Hematopoietic multipotent progenitor cell (in vitro differentiated cells): ENCODE measurements at regions not wholly inside any gene's neighbourhood (a gene's known extent, or its start where the extent isn't known, plus 50 kb on each side); places are given as distances from the start of the nearest gene placed in this dataset.

Source experiments
- DNase-seq, 3 donors: peaks; one replicate each; pipeline ENCODE4 v3.0.0-alpha.2; 2011 to 2015; ENCODE audit warnings: low read depth in 2 of 3, low spot score in 2 of 3

DNA sequence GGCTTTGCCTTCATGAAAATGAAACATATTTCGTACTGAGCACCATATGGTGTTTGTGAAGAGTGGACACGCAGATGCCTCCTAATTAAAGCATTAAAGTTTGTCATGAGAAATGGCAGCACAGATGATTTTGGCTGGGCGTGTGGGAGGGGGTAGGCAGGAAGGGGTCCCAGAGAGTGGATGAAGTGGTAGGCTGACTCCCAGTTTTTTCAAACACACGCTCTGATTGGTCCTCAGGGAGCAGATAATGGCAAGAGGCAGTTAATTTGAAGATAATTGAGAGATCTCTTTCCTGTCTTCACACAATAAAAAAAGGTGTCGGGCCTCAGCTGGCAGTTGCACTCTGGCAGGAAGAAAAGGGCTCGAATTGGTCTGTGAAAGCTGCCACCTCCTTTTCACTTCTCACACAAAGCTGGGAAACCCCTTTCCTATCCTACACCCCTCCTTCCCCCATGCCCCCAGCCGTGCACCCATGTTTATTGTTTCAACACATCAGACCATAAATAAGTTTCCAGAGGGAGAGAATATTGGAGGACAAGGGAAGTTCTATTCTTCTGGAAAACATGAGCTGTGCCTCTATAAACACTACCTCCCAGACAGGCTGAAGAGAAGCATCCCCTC is 429.6 kb downstream of the ARHGEF28 start:
- DNase-seq: no peak

DNA sequence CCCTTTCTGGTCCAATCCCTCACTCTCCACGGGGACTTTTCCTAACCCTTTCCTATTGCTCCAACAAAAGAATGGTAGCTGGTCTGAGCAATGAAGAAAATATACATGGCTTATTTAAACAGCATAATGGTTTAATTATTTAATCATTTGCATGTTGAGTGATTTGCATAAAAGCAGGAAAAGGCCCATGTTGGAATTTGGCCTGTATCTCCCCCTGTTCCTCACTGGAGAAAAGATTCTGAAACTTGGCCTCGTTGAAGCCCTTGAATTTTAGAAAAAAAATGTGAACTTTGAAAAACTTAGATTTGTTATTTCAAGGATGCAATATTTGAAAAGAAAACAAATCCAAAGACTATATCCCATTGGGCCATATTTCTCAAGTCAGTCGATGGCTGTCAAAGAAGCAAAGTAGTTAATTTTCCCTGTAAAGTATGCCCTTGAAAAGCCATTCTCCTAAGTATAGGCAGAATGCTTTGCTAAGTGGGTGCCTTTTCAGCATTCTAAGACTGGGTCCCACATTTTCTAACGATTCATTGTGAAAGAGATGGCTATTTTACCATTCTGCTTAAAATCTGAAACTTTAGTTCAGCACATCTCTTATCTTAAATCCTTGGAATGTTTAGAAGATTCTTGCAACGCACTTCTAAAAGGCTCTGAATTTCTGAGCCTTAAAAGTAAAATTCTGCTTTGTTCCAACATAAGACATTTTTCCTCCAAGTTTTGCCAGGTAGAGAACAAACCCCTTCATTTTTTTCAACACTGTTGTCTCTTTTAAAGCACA is 428.8 kb downstream of the ARHGEF28 start:
- DNase-seq: no peak

DNA sequence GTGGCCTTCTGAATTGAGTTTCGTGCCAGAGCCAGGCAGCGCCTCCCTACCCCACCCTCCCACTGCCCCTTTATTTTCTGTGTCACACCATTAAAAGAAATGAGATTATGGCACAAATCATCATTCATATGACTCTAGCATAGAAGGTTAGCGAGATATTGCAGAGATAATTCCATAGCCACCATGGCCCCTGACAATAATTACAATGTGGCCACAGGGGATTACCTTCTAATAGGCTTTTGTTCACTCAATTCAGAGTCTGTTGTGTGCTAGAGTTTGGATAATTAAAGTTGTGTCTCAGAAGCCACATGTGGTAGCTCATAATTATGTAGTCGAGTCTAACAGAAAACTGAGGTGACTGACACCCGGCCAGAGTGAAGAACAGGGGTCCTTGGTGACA is 428.1 kb downstream of the ARHGEF28 start:
- DNase-seq: no peak

DNA sequence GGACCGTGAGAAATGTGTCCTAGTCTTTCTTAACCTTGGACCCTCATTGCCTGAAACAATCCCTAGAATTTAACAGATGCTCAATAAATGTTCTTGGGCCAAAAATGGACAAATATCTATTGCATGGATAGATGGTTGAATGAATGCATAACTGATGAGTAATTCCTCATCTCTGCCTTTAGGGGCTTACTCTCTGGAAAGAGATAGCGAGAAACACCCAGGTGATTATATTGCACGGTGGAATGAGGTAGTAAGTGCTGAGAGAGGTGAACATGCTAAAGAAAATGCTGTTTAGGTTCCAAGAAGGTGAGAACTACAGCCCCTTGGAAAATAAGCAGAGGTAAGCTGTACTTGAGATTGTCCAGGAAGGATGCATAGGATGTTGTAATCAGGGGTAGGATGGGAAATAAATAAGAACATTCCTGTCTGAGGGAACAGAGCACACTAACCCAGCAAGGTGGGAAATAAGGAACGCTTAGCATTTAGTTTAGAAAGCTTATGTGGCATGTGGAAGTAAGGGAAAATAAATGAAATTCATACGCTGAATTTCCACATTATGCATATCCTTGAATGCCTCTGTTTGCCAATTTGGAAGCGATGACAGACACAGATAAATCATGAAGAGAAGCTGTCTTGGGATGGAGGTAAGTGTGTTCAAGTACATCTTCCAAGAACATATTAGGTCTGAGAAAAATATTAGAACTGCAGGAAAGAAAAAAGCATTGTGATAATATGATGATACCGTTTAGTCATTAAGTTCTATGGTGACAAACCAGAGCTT is 426.6 kb downstream of the ARHGEF28 start:
- no peak for DNase-seq

DNA sequence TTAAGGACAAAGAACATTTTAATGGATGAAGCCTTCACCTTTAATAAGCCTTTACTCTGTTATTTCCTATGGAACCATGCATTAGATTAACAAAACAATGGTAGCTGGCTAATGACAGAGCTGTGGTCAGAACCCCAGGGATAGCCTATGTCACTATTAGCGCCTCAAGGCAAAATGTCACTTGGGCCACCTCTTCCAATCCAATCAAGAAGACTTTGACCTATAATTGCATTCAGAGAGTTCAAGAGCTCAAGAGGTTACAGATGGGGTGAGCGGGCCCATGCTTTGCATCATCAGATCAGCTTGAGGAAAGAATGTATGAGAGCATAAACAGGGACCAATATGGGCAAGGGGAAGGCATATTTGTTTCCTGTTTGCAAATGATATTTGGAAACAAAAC is 425.1 kb downstream of the ARHGEF28 start:
- no peak for DNase-seq

DNA sequence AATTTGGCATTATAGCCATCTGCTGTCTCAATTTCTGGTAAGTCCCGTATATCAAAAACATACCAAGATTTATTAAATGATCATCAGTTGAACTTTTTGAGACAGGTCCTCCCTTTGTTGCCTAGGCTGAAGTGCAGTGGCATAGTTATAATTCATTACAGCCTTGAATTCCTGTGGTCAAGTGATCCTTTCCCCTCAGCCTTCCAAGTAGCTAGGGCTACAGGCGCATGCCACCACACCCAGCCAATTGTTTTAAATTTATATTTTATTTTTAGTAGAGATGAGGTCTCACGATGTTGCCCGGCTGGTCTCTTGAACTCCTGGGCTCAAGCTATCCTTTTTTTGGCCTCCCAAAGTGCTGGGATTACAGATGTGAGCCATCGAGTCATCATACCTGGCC is 418.9 kb downstream of the ARHGEF28 start:
- DNase-seq: no peak

DNA sequence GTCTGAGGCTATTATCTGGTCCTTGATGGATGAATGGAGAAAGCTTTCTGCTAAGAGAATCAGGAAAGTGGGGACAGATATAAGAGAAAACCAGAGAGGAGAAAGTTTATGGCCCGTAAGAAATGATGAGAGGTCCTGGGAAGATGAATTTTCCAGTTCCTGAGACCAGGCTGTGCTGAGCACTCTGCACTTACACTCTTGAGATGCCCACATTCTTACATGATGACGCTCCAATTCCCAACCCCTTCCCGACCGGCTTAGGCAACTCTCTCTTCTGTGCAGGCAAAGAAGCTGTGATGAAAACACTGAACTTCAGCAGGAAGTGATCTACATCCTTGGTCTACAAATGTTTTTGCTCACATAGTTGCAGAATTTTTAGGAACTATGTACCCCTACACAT is 417.0 kb downstream of the ARHGEF28 start:
- DNase-seq: no peak

DNA sequence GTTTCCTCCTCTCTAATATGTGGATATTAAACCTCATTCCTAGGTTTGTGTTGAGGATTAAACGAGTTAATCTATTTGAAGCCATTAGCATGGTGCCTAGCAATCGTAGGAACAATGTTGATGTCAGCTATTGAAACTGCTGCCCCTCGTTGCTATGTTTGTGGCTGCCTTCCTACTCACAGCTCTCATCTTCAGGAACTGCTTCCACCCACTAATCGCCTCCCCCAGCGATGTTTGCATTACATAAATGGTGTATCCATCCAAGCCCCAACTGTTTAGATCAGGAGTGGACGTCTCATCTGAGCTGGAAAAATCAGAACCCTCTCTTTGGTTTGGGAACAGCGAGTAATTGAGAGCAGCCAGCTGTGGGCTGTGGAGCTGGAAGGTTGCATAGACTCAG is 416.6 kb downstream of the ARHGEF28 start:
- no peak for DNase-seq

DNA sequence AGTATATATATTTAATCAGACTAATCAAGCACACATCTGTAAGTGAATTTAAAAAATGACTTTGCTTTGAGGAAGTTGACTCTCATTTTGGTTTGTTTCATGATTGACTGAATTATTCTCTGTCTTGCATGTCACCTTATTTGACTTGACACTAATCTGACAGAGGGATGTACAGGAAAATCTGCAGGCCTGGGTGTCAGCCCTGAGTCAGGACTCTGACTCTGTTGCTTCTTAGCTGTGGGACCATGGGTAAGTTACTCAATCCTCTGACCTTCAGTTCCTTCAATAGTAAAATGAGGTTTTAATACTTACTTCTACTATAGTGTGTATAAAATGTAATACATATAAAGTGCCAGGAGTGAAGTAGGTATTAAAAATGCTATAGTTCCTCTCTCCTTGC is 415.9 kb downstream of the ARHGEF28 start:
- no peak for DNase-seq

DNA sequence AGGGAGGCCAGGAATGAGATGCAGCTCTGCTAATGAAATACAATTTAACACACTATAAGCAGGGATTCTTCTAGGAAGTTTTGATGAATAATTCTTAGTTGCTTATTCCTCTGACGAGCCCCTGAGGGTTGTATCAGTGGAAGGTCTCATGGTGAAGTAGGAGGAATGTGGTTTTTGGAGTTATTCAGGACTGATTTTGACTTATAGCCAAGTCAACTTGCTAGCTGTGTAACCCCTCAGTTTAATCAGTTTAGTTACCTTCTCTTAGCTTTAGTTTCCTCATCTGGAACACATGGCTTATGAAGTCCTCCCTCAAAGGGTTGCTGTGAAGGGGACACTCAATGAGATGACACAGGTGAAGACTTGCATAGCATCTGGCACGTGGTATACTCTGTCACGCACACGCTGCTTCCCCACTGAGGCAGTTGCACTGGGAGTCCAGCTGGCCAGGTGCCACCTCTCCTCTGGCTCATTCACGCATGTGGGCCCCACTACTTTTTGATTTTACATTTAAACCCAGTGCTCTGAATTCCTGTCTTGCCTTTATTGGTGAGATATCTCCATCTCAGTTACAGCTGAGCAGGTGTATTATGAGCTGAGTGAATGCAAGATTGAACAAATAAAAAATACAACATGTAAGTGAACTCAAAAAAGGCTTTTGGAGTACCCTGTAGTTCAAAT is 415.0 kb downstream of the ARHGEF28 start:
- no peak for DNase-seq

DNA sequence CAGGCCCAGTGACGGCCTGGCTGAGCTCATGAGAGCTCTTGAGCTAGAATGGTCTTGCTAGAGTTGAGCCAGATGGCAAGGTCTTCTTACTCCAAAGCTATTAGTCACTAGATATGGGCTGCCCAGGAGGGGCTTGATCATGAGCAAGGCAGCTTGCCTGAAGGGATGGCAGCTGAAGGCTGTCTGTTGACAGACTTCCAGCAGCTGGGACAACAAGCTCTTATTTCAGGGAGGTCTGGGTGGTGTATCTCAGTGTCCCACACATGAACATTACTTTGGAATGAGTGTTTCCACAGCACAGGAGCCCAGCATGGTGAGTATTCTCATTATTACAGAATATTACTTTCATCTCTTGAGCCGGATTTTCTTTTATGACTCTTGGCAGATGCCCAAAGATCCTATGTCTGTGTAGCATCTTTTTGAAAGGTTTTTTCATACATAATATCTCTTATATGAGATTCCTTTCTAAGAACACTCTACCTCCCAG is 414.1 kb downstream of the ARHGEF28 start:
- no peak for DNase-seq

DNA sequence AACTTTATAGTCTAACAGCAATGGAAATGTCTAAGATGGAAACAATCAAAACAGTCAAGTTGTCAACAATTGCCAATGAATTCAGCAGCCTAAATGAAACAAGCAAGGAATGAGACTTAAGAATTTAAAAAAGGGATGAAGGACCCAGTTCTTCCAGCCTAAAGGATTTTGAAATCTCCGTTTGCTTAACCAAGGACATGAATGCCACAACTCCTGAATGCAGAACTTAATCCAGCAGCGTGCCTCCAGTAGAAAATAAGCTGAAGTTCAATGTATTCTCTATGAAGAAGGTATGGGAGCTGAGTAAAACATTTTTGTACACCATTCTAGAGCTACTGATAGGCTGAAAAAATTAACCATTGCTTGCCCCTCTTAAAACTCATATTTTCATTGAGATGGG is 411.3 kb downstream of the ARHGEF28 start:
- no peak for DNase-seq

DNA sequence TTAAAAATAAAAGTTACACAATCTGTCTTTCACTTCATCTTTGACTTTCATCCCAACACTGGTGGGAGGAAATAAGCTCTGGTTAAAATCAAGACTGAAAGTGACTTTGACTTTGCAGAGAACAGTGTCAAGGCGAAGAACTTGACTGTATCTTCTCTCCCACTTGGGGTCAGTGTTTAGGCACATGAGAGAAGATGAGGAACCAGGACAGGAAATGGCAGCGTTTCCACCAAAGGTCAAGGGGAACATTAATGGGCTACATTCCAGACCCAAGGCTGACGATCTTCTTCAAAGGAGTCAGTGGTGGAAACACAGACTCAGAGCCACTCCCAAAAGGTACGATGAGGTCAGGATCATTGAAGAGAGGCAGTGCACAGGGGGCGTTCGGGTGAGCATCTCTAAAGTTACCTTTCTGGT is 409.5 kb downstream of the ARHGEF28 start:
- peak in 1 of 3 donors; percentile 20 for DNase-seq

DNA sequence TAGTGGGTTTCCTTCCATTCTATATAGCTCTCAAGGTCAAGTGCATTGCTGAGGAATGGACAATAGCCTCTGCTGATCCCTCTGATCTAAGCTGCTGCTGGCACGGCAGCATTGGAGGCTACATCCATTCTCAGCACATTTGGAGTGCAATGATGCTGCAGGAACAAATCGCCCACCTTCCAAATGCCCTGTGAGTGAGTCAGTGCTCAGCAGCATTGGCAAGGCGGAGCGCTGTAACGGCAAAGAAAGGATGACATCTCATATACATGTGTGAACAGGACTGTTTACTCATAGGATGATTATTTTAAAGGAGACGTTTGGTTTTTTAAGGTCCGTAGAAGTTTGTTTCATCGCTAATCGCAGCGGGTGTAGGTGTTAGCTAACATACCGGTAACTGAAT is 408.7 kb downstream of the ARHGEF28 start:
- no peak for DNase-seq

DNA sequence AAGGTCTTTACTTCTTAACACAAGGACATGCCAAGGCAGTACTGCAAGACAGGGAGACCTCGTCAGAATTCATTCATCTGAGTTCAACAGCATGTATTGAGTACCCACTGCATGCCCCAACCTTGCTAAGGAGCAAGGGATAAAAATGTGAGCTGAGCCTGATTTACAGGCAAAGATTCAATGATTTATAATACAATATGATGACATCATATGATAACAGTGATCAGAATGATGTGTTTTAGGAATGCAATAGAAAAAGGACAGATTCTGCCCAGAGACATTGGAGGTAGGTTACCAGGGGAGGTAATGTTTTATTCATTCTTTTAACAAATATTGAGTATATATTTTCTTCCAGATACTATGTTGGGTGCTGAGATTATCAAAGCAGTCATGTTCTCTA is 406.6 kb downstream of the ARHGEF28 start:
- DNase-seq: no peak

DNA sequence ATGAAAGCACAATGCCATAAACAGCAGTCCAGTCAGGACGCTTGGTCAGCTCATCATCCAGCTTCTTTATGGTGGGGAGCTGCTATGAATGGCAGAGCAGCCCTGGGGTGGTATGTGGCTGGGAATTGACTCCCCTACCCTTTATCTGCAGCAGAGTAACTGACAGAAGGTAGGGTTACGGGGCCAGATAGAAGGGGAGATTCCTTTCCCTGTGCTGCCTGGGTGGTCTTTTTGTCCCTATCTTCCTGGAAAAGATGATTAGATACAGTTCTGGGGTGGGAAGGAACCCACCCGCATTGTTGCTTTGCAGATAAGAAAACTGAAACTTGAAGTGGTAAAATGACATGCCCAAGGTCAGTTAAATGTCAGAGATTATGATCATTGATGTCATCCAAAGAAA is 405.5 kb downstream of the ARHGEF28 start:
- no peak for DNase-seq

DNA sequence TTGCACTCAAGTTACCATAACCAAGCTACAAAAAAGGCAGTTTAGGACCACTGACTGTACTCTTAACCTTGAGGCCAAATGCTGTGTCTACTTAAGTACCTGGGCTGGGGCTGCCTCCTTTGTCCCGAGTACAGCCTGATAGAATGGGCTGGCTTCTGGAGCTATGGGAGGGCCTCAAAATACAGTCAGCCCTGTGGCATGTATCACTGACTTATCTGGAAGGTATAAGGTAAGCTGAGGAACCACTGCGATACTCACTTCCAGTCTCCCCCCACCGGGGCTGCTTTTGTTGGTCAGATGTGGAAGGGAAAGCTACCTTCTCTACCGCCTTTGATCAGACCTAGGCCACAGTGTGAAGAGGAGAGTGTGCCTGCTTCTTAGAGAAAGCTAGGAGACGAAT is 404.8 kb downstream of the ARHGEF28 start:
- DNase-seq: no peak

DNA sequence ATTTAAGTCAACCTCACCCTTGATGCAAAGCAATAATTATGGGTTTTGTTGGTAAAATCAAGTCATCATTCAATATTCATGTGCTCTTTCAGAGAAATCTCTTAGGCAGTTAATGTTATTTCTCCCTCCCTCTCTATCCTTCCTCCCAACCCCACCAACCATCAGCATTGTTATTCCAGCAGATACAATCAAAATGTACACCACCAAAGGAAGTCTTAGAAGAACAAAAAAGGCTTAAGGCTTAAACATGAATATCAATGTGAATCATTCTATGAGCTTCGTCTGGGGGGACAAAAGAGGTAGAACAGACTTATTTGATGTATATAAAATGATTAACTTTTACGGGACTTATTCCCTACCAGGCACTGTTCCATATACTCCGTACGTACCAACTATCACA is 404.4 kb downstream of the ARHGEF28 start:
- DNase-seq: no peak

DNA sequence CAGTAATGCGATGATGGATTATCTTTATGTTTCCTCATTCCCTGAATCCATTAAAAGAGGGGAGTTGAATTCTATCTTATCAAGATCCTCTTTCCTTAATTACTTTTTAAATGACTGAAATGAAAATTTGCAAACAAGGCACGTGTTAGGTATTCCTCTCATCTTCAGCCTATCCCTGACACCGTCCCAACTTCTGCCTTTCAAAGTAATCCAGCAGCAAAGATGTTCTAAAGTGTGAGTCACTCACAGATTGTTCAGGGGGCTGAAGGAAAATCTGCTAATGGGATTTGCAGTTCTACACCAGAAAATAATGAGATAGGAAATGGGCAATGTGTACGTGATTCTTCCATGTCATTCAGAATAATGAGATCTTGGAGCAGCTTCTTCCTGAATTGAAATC is 403.0 kb downstream of the ARHGEF28 start:
- DNase-seq: no peak

DNA sequence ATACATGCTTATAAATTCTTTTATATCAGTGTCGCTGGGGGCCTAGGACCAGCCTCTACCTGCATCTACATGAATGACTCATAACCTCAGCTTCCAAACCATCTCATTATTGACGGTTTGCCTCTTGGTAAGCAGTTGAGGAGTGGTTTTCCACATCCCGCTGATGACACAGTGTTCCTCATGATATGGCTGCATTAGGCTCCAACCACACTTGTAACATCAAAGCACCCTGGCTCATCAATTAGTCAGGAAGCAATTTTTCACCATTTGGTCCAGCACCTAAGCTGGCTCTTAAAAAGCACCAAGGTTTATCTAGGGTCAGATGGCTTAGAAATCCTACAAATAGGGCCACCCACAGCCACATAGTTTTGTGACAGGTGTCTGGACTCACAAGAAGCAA is 402.4 kb downstream of the ARHGEF28 start:
- no peak for DNase-seq

DNA sequence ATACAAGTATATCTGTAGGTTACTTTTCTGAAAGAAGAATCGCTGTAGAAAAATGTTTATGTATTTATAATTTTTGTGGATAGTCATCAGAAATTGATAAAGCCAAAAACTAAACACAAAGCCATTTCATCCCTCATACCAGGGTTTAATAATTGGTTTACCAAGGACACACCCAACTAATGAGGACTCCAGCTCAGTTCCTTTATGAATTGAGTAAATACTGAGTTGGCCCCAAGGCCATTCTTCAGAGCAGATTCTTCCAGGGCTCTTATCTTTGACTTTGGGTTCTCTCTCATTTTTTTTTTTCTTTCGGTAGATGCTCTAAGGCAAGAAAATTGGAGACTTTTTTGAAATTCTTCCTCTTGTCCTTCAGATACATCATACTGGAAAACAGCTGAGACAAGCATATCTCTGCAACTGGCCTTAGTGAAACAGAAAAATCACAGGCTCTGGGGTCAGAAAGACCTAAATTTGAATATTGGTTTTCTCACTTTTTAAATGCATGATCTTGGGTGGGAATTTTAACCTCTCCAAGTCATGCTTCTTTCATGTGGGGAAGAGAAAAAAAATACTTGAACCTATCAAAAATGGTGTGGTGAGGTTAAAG is 401.8 kb downstream of the ARHGEF28 start:
- no peak for DNase-seq
